SJSA1 (cell line): ENCODE measurements at regions not wholly inside any gene's neighbourhood (a gene's known extent, or its start where the extent isn't known, plus 50 kb on each side); places are given as distances from the start of the nearest gene placed in this dataset.

Experiments
- DNase-seq, 2 experiments: peaks; one replicate each; pipeline ENCODE4 v3.0.0-alpha.2; 2015 to 2020; ENCODE audit warnings: low spot score in 2 of 2, low read depth in 1 of 2
- H3K27ac ChIP-seq: fragments of 250-450 bp; sonication (Bioruptor Pico); 2 replicates; pipeline ENCODE4 v1.5.1; 2020; ENCODE audit warnings: mild to moderate bottlenecking, moderate library complexity
- H3K27me3 ChIP-seq: fragments of 250-450 bp; sonication (Bioruptor Pico); replicated peaks from 2 replicates; pipeline ENCODE4 v1.5.1; 2020; ENCODE audit warnings: mild to moderate bottlenecking, moderate library complexity
- H3K36me3 ChIP-seq: fragments of 250-450 bp; sonication (Bioruptor Pico); 2 replicates; pipeline ENCODE4 v1.5.1; 2020; ENCODE audit warnings: mild to moderate bottlenecking
- H3K4me1 ChIP-seq: fragments of 250-450 bp; sonication (Bioruptor Pico); replicated peaks from 2 replicates; pipeline ENCODE4 v1.6.1; 2021; ENCODE audit warnings: mild to moderate bottlenecking
- H3K4me3 ChIP-seq: fragments of 250-450 bp; sonication (Bioruptor Pico); 2 replicates; pipeline ENCODE4 v1.5.1; 2020; ENCODE audit warnings: mild to moderate bottlenecking
- H3K9me3 ChIP-seq: fragments of 250-450 bp; sonication (Bioruptor Pico); replicated peaks from 2 replicates; pipeline ENCODE4 v1.5.1; 2020; ENCODE audit warnings: mild to moderate bottlenecking

DNA sequence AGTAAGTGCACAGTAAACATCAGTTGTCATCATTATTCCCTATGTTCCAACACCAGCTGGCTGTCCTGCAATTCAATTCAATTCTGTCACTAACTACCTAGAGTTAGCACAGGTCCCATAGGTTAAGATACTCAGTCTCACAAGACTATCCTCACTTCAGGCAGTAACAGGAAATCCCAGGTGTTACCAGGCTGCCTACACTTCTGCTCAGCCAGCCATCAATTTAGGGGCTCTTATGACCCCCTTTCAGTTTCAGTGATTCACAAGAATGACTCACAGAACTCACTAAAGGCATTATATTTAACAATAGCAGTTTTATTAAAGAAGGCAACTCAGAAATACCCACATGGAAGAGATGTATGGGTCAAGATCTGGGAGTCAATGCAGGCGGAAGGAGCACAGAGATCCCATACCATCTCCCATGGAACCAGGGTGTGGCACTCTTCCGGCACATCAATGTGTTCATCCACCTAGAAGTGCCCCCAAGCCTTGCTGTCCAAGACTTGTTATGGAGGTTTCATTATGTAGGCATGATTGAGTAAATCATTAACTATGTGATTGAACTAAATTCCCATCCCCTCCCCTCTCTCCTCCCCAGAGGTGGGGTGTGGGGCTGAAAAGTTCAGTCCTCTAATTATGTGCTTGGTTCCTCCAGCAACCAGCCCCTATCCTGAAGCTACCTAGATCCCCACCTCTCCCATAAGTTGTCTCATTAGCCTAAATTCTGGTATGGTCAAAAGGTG is 120.8 kb upstream of the WSCD2 start:
- Histone ChIP-seq H3K4me3 (no peak overlapping the region), H3K9me3 (no peaks in the 10 kb centered on the region), H3K27ac (no peak overlapping the region), H3K4me1 (no peaks in the 10 kb centered on the region), H3K36me3 (no peaks in the 10 kb centered on the region), H3K27me3 (no peaks in the 10 kb centered on the region; the same call in 1 of the 2 replicates)
- DNase-seq = no peak

DNA sequence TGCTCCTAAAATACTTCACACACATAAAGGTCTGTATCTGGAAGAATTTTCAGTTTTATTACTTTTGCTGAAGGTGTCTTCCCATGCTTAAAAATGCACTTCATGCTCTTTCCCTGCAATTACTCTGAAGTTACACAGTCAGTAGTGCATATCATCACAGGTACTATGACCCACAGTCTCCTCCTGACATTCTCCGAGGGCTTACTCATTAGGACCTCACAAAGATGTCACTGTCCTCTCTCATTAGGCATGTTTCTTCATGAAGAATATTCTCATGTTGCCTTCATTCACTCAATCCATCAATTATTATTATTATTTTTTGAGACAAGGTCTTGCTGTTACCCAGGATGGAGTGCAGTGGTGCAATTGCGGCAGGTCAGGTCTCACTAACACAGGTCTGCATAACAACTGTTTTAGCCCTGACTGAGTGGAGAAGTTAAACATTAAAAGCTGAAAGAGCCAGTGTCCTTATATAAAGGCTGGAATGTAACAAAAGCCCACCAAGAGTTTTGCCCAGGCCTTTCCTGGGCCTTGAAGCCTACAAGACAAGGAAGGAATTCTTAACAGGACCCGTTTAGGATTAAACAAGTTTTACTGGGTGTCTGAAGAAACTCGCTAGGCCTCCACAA is 119.5 kb upstream of the WSCD2 start:
- Histone ChIP-seq H3K9me3 (no peaks in the 10 kb centered on the region), H3K27ac (no peak overlapping the region), H3K36me3 (no peaks in the 10 kb centered on the region), H3K4me3 (no peak overlapping the region), H3K4me1 (no peaks in the 10 kb centered on the region), H3K27me3 (no peaks in the 10 kb centered on the region; the same call in 1 of the 2 replicates)
- no peak for DNase-seq

DNA sequence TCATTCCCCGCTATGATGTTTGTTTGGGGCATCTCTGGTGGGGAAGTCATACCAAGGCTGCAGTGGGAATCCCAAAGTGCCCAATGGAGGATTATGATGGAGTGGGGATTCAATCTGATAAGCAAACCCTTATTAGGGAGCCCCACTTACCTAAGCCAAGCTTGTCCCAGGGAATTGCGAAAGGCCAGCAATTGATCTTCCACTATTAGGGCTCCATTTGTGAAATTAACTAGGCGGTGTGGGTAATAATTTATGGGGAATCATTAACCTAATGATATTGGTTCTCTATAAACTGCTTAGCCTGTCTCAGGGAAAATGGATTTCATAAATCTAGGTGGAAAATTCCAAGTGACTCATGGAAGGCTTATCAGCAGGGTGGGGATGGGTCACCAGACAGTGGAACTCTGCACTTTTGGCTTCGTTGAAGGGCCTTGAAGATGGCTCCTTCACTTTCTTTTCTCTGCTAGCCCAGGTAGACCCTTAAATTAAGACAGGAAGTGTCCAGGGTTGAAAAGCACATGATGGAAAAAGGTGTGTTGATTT is 113.0 kb upstream of the WSCD2 start:
- H3K27me3 ChIP-seq = no peaks in the 10 kb centered on the region
- H3K27ac ChIP-seq = no peak overlapping the region
- no peaks in the 10 kb centered on the region for H3K36me3 ChIP-seq
- H3K4me3 ChIP-seq = no peak overlapping the region
- no peaks in the 10 kb centered on the region for H3K9me3 ChIP-seq
- no peaks in the 10 kb centered on the region for H3K4me1 ChIP-seq
- DNase-seq = no peak

DNA sequence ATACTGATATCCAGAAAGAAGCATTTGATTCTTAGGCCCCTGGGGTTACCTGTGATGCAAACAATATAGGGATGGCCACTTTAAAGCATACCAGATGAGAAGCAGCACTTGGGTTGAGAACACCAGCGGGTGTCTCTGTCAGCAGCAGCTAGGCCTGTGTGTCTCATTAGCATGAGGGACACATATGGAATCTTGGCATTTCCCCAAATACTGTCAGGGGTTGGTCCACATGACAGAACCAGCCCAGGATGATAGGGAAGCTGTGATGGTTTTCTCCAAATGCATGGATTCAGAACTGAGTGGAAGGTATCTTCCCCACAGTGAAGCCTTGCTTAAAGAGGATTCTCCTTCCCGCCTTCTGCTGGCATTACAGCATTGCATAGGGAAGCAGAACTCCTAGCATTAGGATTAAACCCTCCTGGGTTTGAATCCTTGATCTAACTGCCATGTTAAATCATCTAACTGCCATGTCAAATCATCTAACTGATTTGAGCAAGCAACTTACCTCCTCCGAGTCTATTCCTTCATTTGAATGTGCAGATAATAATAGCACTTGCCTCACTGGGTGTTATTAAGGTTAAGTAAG is 111.5 kb upstream of the WSCD2 start:
- Histone ChIP-seq H3K27ac (no peak overlapping the region), H3K36me3 (no peaks in the 10 kb centered on the region), H3K27me3 (no peaks in the 10 kb centered on the region), H3K4me3 (no peak overlapping the region), H3K4me1 (no peaks in the 10 kb centered on the region), H3K9me3 (no peaks in the 10 kb centered on the region)
- DNase-seq = no peak

DNA sequence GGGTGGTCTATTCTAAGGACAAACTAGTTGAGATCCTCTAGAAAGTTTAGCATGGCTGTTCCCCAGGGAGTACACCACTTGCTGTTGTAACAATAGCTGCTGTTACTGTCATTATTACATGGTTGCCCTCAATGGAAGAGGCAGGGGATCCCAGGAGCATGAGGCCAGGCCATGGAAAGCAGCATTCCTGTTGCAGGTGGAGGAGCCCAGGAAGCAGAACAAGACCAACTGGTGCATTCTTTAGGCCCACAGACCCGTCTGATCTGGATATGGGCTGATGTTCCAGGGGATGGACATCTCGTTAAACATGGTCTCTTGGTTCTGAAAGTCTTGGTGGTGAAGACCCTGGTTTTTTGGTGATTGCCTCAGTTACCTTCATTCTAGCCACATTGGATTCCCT is 109.2 kb upstream of the WSCD2 start:
- Histone ChIP-seq H3K27me3 (no peaks in the 10 kb centered on the region), H3K9me3 (no peaks in the 10 kb centered on the region), H3K36me3 (no peaks in the 10 kb centered on the region), H3K4me3 (no peak overlapping the region), H3K4me1 (no peaks in the 10 kb centered on the region), H3K27ac (no peak overlapping the region)
- no peak for DNase-seq

DNA sequence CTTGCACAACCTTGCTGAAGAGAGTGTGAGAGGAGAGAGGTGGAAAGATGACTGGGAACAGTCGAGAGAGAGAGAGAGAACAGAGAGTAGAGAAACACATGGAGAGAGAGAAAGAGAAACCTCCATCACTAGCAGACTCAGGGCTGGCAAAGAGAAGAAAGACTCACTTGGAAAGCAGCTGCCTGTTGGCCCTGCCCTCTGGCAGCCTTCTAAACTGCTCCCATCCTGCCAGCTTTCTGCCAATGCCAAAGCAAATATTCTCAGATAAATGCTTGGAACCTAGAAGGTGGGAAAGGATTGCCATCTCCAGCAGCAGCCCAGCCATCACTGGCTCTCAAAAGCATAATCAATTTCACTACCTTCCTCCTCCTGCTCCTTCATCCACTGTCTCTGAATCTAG is 107.9 kb upstream of the WSCD2 start:
- no peak for DNase-seq
- Histone ChIP-seq H3K36me3 (no peaks in the 10 kb centered on the region), H3K27ac (no peak overlapping the region), H3K27me3 (no peaks in the 10 kb centered on the region), H3K4me1 (no peaks in the 10 kb centered on the region), H3K4me3 (no peak overlapping the region), H3K9me3 (no peaks in the 10 kb centered on the region)

DNA sequence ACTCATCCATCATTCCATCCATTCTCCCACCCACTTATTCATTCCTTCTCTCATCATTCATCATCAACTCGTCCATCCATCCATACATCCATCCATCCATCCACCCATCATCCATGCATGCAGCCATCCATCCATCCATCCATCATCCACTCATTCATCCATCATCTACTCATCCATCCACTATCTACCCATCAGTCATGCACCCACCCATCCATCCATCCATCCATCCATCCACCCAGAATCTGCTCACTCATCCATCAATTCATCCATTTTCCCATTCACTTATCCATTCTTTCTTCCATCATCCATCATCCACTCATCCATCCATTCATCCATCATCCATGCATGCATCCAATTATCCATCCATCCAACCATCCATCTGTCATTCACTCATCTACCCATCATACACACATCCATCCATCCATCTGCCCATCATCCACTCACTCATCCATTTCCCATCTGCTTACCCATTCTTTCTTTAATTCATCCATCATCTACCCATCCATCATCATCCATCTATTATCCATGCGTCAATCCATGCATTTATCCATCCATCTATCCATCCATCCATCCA is 107.1 kb upstream of the WSCD2 start:
- no peaks in the 10 kb centered on the region for H3K9me3 ChIP-seq
- no peak overlapping the region for H3K4me3 ChIP-seq
- no peak for DNase-seq
- H3K4me1 ChIP-seq = no peaks in the 10 kb centered on the region
- H3K36me3 ChIP-seq = no peaks in the 10 kb centered on the region
- H3K27ac ChIP-seq = no peak overlapping the region
- no peaks in the 10 kb centered on the region for H3K27me3 ChIP-seq

DNA sequence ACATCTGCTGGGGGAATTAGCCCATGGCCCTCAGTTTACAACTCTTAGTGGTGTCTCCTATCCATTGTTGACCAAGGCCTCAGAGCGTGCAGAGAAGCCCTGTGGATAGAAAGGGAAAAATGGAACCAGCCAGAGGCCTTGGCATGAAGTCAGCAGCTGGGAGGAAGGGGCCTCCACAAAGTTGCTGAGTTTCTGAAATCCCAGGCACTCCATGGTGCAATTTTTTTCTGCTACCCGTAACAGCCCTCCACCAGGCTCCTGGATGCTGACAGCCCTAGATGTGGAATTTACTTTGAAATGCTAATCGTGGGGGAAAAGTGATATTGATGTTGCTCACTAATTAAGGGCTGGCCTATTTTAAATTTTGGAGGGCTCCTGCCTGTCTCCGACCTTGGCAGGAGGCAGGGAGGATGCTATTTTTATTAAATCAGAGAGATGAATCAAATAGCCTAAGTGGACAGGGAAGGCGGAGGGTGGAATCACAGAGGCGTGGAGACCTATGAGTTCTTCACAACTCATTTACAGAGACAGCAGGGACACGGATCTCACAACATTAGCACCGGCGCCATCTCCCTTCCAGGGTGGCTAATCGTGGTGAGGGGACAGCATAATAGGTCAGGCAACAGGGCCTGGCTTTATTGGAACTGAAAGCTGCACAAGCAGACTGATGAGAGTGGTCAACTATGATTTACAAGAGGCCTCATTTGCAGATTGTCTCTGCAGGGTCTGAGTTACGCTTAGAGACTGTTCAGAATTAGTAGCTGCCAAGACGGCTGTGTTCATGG is 99.8 kb upstream of the WSCD2 start:
- DNase-seq = no peak
- H3K27me3 ChIP-seq = 0 out of 2 replicates have a peak, but pooled peaks cover 3% of the 10 kb centered on the region
- no peaks in the 10 kb centered on the region for H3K9me3 ChIP-seq

DNA sequence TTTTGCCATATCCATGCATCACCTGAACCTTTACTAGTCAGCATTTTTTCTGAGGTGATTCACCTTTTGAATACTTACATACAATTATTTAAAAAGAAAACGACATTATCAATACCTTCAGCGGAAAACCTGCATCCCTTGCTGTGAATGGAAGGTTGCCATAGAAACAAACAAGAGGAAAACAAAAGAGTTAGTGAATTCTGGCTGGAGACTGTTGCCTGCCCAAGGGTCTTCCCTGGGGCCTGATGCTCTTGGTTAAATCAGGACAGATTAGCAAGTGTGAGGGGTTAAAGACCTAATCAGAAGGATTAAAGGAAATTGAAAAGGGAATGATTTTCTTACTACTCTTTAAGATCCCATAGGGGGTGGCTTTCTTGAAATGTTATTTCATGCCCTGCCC is 96.0 kb upstream of the WSCD2 start:
- DNase-seq = no peak
- Histone ChIP-seq H3K27me3 (no peaks in the 10 kb centered on the region), H3K9me3 (no peaks in the 10 kb centered on the region), H3K27ac (no peak overlapping the region), H3K4me1 (no peaks in the 10 kb centered on the region), H3K4me3 (no peak overlapping the region), H3K36me3 (no peaks in the 10 kb centered on the region)

More for the DNA sequence above, 99.8 kb upstream of the WSCD2 start:
- no peak overlapping the region for H3K4me3 ChIP-seq
- no peaks in the 10 kb centered on the region for H3K36me3 ChIP-seq
- no peaks in the 10 kb centered on the region for H3K4me1 ChIP-seq
- H3K27ac ChIP-seq = no peak overlapping the region

DNA sequence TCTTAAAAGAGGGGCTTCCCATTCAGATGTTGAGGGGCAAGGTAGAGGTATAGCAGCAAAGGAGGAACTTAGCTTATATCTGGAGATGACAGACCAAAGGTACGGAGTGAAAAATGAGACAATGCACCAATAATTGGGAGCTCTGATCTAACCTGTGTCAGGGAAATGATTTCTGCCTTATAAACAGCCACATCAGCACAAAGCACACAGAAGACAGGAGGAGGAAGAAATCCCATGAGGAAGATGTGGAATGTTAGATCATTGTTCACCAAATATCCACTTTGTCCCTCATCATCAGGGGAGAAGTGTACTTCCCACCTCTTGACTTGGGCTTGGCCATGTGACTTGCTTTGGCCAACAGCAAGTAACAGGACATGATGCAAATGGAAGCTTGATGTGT is 93.7 kb upstream of the WSCD2 start:
- no peaks in the 10 kb centered on the region for H3K36me3 ChIP-seq
- H3K27ac ChIP-seq = no peak overlapping the region
- no peaks in the 10 kb centered on the region for H3K27me3 ChIP-seq
- no peak overlapping the region for H3K4me3 ChIP-seq
- H3K9me3 ChIP-seq = no peaks in the 10 kb centered on the region
- DNase-seq = no peak
- no peaks in the 10 kb centered on the region for H3K4me1 ChIP-seq

DNA sequence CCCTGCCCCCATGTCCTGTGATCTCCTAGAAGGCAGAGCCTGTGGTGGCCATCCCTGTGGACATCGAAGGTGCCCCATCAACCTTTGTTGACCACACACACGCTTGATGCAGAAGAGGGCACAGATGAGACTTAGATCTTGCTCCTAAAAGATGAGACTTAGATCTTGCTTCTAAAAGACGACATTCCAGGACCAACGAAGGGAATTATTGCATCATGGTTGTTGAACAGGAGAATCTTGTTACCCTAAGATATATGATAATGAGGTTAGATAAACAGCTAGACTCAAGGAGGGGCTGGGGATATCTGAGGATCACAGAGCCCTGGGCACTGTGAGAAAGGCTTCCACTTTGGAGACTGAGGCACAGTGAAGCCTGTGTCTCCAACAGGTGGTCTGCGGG is 91.1 kb upstream of the WSCD2 start:
- H3K4me1 ChIP-seq = no peaks in the 10 kb centered on the region
- H3K36me3 ChIP-seq = no peaks in the 10 kb centered on the region
- no peak for DNase-seq
- no peaks in the 10 kb centered on the region for H3K27me3 ChIP-seq
- H3K9me3 ChIP-seq = no peaks in the 10 kb centered on the region
- H3K27ac ChIP-seq = no peak overlapping the region
- no peak overlapping the region for H3K4me3 ChIP-seq

DNA sequence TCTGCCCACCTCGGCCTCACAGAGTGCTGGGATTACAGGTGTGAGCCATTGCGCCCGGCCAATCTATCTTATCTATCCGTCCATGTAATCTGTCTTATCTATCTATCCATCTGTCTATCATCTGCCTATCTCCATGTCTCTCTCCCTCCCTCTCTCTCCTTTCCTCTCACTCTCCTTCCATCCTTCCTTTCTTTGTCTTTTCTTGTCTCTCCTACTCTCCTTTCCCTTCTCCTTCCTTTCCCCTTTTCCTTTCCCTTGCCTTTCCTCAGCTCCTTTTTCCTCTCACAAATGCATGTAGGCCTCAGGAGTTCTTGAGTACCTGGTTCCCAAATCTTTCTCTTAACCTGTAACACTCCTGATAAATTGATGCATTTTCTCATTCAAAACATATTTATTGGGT is 89.3 kb upstream of the WSCD2 start:
- Histone ChIP-seq H3K9me3 (no peaks in the 10 kb centered on the region), H3K4me1 (no peaks in the 10 kb centered on the region), H3K27ac (no peak overlapping the region), H3K27me3 (no peaks in the 10 kb centered on the region), H3K36me3 (no peaks in the 10 kb centered on the region), H3K4me3 (no peak overlapping the region)
- no peak for DNase-seq

DNA sequence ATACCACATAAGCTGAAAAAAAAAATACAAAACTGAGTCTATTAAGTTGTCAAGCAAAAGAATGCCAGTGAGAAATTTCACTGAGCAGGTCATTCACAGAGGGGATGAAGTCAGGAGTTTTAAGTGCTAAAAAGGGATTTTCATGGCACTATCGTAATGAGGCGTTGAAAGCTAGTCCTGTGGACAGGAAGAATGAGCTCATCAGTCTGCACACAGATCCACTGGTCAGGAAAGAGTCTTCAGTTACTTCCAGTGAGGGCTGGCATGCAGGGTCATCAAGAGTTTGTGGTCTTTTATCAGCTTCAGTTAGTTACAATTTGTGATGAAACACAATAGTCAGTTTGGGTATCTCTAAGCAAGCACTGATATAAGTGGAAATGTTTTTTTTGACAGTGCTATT is 88.1 kb upstream of the WSCD2 start:
- Histone ChIP-seq H3K27me3 (no peaks in the 10 kb centered on the region), H3K4me3 (no peak overlapping the region), H3K27ac (no peak overlapping the region), H3K36me3 (no peaks in the 10 kb centered on the region), H3K4me1 (no peaks in the 10 kb centered on the region), H3K9me3 (no peaks in the 10 kb centered on the region)
- no peak for DNase-seq
